HepG2 (cell line): ENCODE measurements at regions not wholly inside any gene's neighbourhood (a gene's known extent, or its start where the extent isn't known, plus 50 kb on each side); places are given as distances from the start of the nearest gene placed in this dataset.

Experiments used
- ATAC-seq: fragments of 200-7000 bp; cut with Tn5 transposase; 3 replicates; pipeline ENCODE4 v1.9.1; 2020; ENCODE audit warnings: mild to moderate bottlenecking, moderate library complexity
- BruUV-seq: library from RNA; stranded (reverse); fragments of 400-500 nt; replicated peaks from 2 replicates; lab custom pipeline; 2021; lab: Mats Ljungman, UMichigan
- CTCF ChIA-PET: fragments of 300-600 bp; formaldehyde crosslinking; extraction: SDS; loops from one replicate; lab custom pipeline; 2021; ENCODE audit warnings: low total read pairs, inconsistent platforms, low intra/inter-chr PET ratio; lab: Yijun Ruan, JAX
- POLR2A ChIA-PET: fragments of 350-600 bp; sonication (Branson Sonifier 250); formaldehyde crosslinking; loops from one replicate; lab custom pipeline; 2020; ENCODE audit warnings: antibody characterized with exemption, inconsistent platforms; lab: Yijun Ruan, JAX
- DNase-seq: peaks from one replicate; pipeline ENCODE4 v3.0.0-alpha.2; 2015; ENCODE audit warnings: low spot score
- FAIRE-seq: peaks from 3 replicates; lab custom pipeline; 2011; peaks lifted over from hg19 to GRCh38; lab: Jason Lieb, UNC
- H2AFZ ChIP-seq: one replicate; pipeline ENCODE4 v1.6.1; 2011; ENCODE audit warnings: low read length, inconsistent platforms
- H3K27ac ChIP-seq: fragments of 300-600 bp; 3 replicates; pipeline ENCODE4 v1.8.0; 2011; ENCODE audit warnings: mixed run types, mild to moderate bottlenecking, mixed read lengths, low read length, inconsistent platforms; ENCODE audit not compliant: insufficient read depth; ENCODE audit errors: extremely low read length
- H3K27me3 ChIP-seq, 2 experiments: fragments of 200-600 bp in 1 of 2; 2 replicates in 1 of 2; 3 replicates in 1 of 2; pipeline versions ENCODE4 v1.6.0 to v1.8.0; 2011; ENCODE audit warnings: low read length in 2 of 2, mild to moderate bottlenecking in 2 of 2, moderate library complexity in 2 of 2, inconsistent platforms in 1 of 2; ENCODE audit not compliant: insufficient read depth in 2 of 2, control insufficient read depth in 1 of 2
- H3K36me3 ChIP-seq, 2 experiments: fragments of 200-600 bp in 1 of 2; replicated peaks in 1 of 2; 2 replicates in 1 of 2; 3 replicates in 1 of 2; pipeline versions ENCODE4 v1.5.1 to v1.8.0; 2011; ENCODE audit warnings: low read length in 2 of 2, inconsistent platforms in 1 of 2; ENCODE audit not compliant: insufficient read depth in 2 of 2, control insufficient read depth in 1 of 2
- H3K4me1 ChIP-seq: 2 replicates; pipeline ENCODE4 v1.5.1; 2012; ENCODE audit warnings: low read length, inconsistent platforms; ENCODE audit not compliant: insufficient read depth
- H3K4me2 ChIP-seq: 2 replicates; pipeline ENCODE4 v1.6.0; 2011; ENCODE audit warnings: low read depth, low read length, inconsistent platforms
- H3K4me3 ChIP-seq, 3 experiments: fragments of 200-600 bp in 1 of 3; sonication (generic), shearing (Covaris generic) in 1 of 3; replicated peaks in 1 of 3; 2 replicates each; pipeline ENCODE4 v1.5.1; 2011 to 2016; ENCODE audit warnings: low read length in 3 of 3, inconsistent platforms in 2 of 3, low read depth in 2 of 3, mild to moderate bottlenecking in 2 of 3, control low read depth in 1 of 3, mixed read lengths in 1 of 3; ENCODE audit not compliant: insufficient read depth in 1 of 3
- H3K79me2 ChIP-seq: one replicate; pipeline ENCODE4 v1.6.1; 2011; ENCODE audit warnings: low read length, inconsistent platforms; ENCODE audit not compliant: insufficient read depth
- H3K9ac ChIP-seq: 2 replicates; pipeline ENCODE4 v1.6.0; 2011; ENCODE audit warnings: mild to moderate bottlenecking, low read depth, low read length, inconsistent platforms; ENCODE audit not compliant: insufficient read depth
- H3K9me3 ChIP-seq: 2 replicates; pipeline ENCODE4 v1.5.1; 2012; ENCODE audit warnings: mild to moderate bottlenecking, low read length
- H4K20me1 ChIP-seq: 2 replicates; pipeline ENCODE4 v1.6.0; 2011; ENCODE audit warnings: inconsistent platforms, mild to moderate bottlenecking, low read length, moderate library complexity; ENCODE audit not compliant: insufficient read depth
- ARNT2 ChIP-seq: sonication (generic); formaldehyde crosslinking; IDR thresholded peaks from 2 replicates; pipeline ENCODE4 v1.8.0; 2022; ENCODE audit warnings: mild to moderate bottlenecking, low read depth, missing genetic modification reagents, moderate library complexity
- NCOA5 ChIP-seq: sonication (generic); formaldehyde crosslinking; IDR thresholded peaks from 2 replicates; pipeline ENCODE4 v1.4.0; 2020; ENCODE audit warnings: missing genetic modification reagents
- NFE2L2 ChIP-seq: fragments of 150-350 bp; IDR thresholded peaks from 2 replicates; pipeline ENCODE4 v1.6.1; 2014; ENCODE audit warnings: low read length
- PPARG ChIP-seq: conservative IDR thresholded peaks from 2 replicates; pipeline ENCODE4 v1.6.1; 2016; ENCODE audit warnings: missing biosample characterization, missing genetic modification reagents
- SP140L ChIP-seq: sonication (generic); formaldehyde crosslinking; IDR thresholded peaks from 2 replicates; pipeline ENCODE4 v1.4.0; 2020; ENCODE audit warnings: missing genetic modification reagents, borderline replicate concordance
- ZBTB38 ChIP-seq: sonication (generic); formaldehyde crosslinking; IDR thresholded peaks from 2 replicates; pipeline ENCODE4 v1.5.1; 2020; ENCODE audit warnings: mild to moderate bottlenecking, missing genetic modification reagents
- ZNF326 ChIP-seq: sonication (generic); formaldehyde crosslinking; IDR thresholded peaks from 2 replicates; pipeline ENCODE4 v1.4.0; 2020; ENCODE audit warnings: missing genetic modification reagents, borderline replicate concordance
- ZNF350 ChIP-seq: sonication (generic); formaldehyde crosslinking; IDR thresholded peaks from 2 replicates; pipeline ENCODE4 v1.4.0; 2020; ENCODE audit warnings: mild to moderate bottlenecking, low read depth, missing genetic modification reagents, borderline replicate concordance
- ZNF552 ChIP-seq: sonication (generic); formaldehyde crosslinking; IDR thresholded peaks from 2 replicates; pipeline ENCODE4 v1.9.0; 2022; ENCODE audit warnings: missing genetic modification reagents, mild to moderate bottlenecking, borderline replicate concordance
- in situ Hi-C: cut with HindIII; loops from 2 replicates; pipeline ENCODE4 v1.10.0; 2017; ENCODE audit warnings: low pct_unique_long_range_greater_than_20kb; ENCODE audit not compliant: extremely low pct_ligation_motif_present
- intact Hi-C: fragments of 100-400 bp; cut with micrococcal nuclease; formaldehyde crosslinking; loops from one replicate; pipeline ENCODE4 v1.10.0; 2022; ENCODE audit not compliant: unreplicated experiment
- TF ChIP-seq, protein P1 (sequence below): sonication (generic); formaldehyde crosslinking; IDR thresholded peaks from 2 replicates; pipeline ENCODE4 v1.5.0; 2020; ENCODE audit warnings: missing genetic modification reagents
- TF ChIP-seq, protein P2 (sequence below): sonication (generic); formaldehyde crosslinking; IDR thresholded peaks from 2 replicates; pipeline ENCODE4 v1.4.0; 2020; ENCODE audit warnings: missing genetic modification reagents
- TF ChIP-seq, protein P3 (sequence below): sonication (generic); formaldehyde crosslinking; IDR thresholded peaks from 2 replicates; pipeline ENCODE4 v1.5.0; 2020; ENCODE audit warnings: missing genetic modification reagents
- TF ChIP-seq, protein P4 (sequence below), 2 experiments: fragments of 450-650 bp in 1 of 2; sonication (generic) in 1 of 2; formaldehyde crosslinking; IDR thresholded peaks; 2 replicates each; pipeline versions ENCODE4 v1.5.0 to v1.8.0; 2020 to 2022; ENCODE audit warnings: mild to moderate bottlenecking in 1 of 2, missing genetic modification reagents in 1 of 2
- TF ChIP-seq, protein P5 (sequence below), 2 experiments: IDR thresholded peaks; 2 replicates each; pipeline ENCODE4 v1.6.1; 2011 to 2012; ENCODE audit warnings: low read length in 2 of 2, borderline replicate concordance in 1 of 2, low read depth in 1 of 2, mild to moderate bottlenecking in 1 of 2, moderate library complexity in 1 of 2

DNA sequence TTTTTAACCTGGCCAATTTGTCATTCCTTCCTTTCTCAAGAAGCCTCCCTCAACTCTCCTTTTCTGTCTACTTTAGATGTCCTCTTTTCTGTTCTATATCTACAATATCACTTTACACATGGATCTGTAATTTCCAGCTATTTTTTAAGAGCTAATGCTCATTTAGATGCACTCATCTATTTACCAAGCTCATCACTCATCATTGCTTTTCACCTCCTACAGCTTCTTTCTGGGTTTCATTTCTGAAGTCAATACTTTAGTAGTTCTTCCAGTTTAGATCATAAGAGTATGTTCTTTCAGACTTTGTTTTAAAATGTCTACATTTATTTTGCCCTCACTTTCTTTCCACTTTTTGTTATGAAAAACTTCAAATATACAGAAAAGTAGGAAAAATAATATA lies 466.9 kb downstream of the MID1IP1 start:
- H3K27ac ChIP-seq: no peak overlapping the region
- H3K79me2 ChIP-seq: no peaks in the 10 kb centered on the region
- ATAC-seq (no peak), DNase-seq (no peak)
- no peaks in the 10 kb centered on the region for H4K20me1 ChIP-seq
- H3K9ac ChIP-seq: no peak overlapping the region
- H3K9me3 ChIP-seq: no peaks in the 10 kb centered on the region
- CTCF ChIA-PET: no interaction called here
- no TSS peak for BruUV-seq
- TF ChIP-seq ZBTB38 (CRISPR knock-in tag) (no peak), ZNF350 (CRISPR knock-in tag) (no peak), NCOA5 (CRISPR knock-in tag) (no peak), ZNF552 (CRISPR knock-in tag) (no peak), NFE2L2 (no peak), SP140L (CRISPR knock-in tag) (no peak), PPARG (CRISPR knock-in tag) (no peak), ARNT2 (CRISPR knock-in tag) (no peak), ZNF326 (CRISPR knock-in tag) (no peak)
- TF ChIP-seq, protein P1, sequence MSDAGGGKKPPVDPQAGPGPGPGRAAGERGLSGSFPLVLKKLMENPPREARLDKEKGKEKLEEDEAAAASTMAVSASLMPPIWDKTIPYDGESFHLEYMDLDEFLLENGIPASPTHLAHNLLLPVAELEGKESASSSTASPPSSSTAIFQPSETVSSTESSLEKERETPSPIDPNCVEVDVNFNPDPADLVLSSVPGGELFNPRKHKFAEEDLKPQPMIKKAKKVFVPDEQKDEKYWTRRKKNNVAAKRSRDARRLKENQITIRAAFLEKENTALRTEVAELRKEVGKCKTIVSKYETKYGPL (CRISPR knock-in tag): no peak
- TF ChIP-seq, protein P2, sequence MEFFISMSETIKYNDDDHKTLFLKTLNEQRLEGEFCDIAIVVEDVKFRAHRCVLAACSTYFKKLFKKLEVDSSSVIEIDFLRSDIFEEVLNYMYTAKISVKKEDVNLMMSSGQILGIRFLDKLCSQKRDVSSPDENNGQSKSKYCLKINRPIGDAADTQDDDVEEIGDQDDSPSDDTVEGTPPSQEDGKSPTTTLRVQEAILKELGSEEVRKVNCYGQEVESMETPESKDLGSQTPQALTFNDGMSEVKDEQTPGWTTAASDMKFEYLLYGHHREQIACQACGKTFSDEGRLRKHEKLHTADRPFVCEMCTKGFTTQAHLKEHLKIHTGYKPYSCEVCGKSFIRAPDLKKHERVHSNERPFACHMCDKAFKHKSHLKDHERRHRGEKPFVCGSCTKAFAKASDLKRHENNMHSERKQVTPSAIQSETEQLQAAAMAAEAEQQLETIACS (CRISPR knock-in tag): no peak
- TF ChIP-seq, protein P3, sequence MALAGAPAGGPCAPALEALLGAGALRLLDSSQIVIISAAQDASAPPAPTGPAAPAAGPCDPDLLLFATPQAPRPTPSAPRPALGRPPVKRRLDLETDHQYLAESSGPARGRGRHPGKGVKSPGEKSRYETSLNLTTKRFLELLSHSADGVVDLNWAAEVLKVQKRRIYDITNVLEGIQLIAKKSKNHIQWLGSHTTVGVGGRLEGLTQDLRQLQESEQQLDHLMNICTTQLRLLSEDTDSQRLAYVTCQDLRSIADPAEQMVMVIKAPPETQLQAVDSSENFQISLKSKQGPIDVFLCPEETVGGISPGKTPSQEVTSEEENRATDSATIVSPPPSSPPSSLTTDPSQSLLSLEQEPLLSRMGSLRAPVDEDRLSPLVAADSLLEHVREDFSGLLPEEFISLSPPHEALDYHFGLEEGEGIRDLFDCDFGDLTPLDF (CRISPR knock-in tag): no peak
- TF ChIP-seq, protein P4, sequence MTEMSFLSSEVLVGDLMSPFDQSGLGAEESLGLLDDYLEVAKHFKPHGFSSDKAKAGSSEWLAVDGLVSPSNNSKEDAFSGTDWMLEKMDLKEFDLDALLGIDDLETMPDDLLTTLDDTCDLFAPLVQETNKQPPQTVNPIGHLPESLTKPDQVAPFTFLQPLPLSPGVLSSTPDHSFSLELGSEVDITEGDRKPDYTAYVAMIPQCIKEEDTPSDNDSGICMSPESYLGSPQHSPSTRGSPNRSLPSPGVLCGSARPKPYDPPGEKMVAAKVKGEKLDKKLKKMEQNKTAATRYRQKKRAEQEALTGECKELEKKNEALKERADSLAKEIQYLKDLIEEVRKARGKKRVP (CRISPR knock-in tag; IDR thresholded peaks at IDR 0.05): no peak
- TF ChIP-seq, protein P5, sequence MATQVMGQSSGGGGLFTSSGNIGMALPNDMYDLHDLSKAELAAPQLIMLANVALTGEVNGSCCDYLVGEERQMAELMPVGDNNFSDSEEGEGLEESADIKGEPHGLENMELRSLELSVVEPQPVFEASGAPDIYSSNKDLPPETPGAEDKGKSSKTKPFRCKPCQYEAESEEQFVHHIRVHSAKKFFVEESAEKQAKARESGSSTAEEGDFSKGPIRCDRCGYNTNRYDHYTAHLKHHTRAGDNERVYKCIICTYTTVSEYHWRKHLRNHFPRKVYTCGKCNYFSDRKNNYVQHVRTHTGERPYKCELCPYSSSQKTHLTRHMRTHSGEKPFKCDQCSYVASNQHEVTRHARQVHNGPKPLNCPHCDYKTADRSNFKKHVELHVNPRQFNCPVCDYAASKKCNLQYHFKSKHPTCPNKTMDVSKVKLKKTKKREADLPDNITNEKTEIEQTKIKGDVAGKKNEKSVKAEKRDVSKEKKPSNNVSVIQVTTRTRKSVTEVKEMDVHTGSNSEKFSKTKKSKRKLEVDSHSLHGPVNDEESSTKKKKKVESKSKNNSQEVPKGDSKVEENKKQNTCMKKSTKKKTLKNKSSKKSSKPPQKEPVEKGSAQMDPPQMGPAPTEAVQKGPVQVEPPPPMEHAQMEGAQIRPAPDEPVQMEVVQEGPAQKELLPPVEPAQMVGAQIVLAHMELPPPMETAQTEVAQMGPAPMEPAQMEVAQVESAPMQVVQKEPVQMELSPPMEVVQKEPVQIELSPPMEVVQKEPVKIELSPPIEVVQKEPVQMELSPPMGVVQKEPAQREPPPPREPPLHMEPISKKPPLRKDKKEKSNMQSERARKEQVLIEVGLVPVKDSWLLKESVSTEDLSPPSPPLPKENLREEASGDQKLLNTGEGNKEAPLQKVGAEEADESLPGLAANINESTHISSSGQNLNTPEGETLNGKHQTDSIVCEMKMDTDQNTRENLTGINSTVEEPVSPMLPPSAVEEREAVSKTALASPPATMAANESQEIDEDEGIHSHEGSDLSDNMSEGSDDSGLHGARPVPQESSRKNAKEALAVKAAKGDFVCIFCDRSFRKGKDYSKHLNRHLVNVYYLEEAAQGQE (IDR thresholded peaks at IDR 0.05; ENCODE audit: borderline replicate concordance in 1 of 2, low read depth in 1 of 2, low read length in 2 of 2): no peak
- TF ChIP-seq, all 625 proteins: peak for 0
- in situ Hi-C loops: no loop called here
- intact Hi-C loops: no loop called here
- Histone ChIP-seq H3K4me2 (no peak overlapping the region), H2AFZ (no peak overlapping the region), H3K4me1 (no peaks in the 10 kb centered on the region), H3K36me3 (no peaks in the 10 kb centered on the region), H3K4me3 (no peak overlapping the region), H3K27me3 (no peaks in the 10 kb centered on the region)
- POLR2A ChIA-PET: no interaction called here
- FAIRE-seq: no peak
